ENCODE measurements at regions not wholly inside any gene's neighbourhood (a gene's known extent, or its start where the extent isn't known, plus 50 kb on each side); places are given as distances from the start of the nearest gene placed in this dataset.

- TF ChIP-seq CTCF (IDR thresholded peaks at IDR 0.05) (no peak), POLR2AphosphoS5 (IDR thresholded peaks at IDR 0.05; ENCODE audit: insufficient read depth in 1 of 2, low read depth in 1 of 2) (no peak)
Measured at GRCh38 chr16:73464834-73465233, 416.9 kb upstream of the ZFHX3 start.

Data from vagina (tissue), 2 donors.